K562 (cell line): ENCODE measurements at regions not wholly inside any gene's neighbourhood (a gene's known extent, or its start where the extent isn't known, plus 50 kb on each side); places are given as distances from the start of the nearest gene placed in this dataset.

Experiments used
- ATAC-seq: fragments of 200-7000 bp; cut with Tn5 transposase; 3 replicates; pipeline ENCODE4 v1.9.1; 2020; ENCODE audit warnings: moderate library complexity
- BruUV-seq: library from RNA; stranded (reverse); fragments of 400-500 nt; replicated peaks from 2 replicates; lab custom pipeline; 2021; lab: Mats Ljungman, UMichigan
- CTCF ChIA-PET: fragments of 300-600 bp; formaldehyde crosslinking; extraction: SDS; loops from one replicate; lab custom pipeline; 2021; ENCODE audit warnings: low intra/inter-chr PET ratio; lab: Yijun Ruan, JAX
- POLR2A ChIA-PET: fragments of 300-600, 350-650 bp; sonication (Branson Sonifier 250); formaldehyde crosslinking; extraction: SDS; loops from one replicate; lab custom pipeline; 2021; ENCODE audit warnings: antibody characterized with exemption, inconsistent platforms; lab: Yijun Ruan, JAX
- DNase-seq, 4 experiments: peaks; one replicate each; pipeline versions ENCODE4 v3.0.0 to v3.0.0-alpha.2; 2011 to 2018; ENCODE audit warnings: low spot score in 3 of 4, mixed read lengths in 3 of 4; ENCODE audit errors: extremely low read depth in 1 of 4
- FAIRE-seq: peaks from 2 replicates; lab custom pipeline; 2011; peaks lifted over from hg19 to GRCh38; lab: Jason Lieb, UNC
- H2AFZ ChIP-seq: 2 replicates; pipeline ENCODE4 v1.6.0; 2011; ENCODE audit warnings: low read depth, low read length, control low read depth, inconsistent platforms
- H3K27ac ChIP-seq: fragments of 200-600 bp; 3 replicates; pipeline ENCODE4 v1.8.0; 2011; ENCODE audit warnings: low read depth, mild to moderate bottlenecking, control low read depth, inconsistent platforms, low read length, moderate library complexity, mixed read lengths; ENCODE audit errors: extremely low read depth
- H3K27me3 ChIP-seq, 2 experiments: fragments of 300-600 bp in 1 of 2; 2 replicates in 1 of 2; 3 replicates in 1 of 2; pipeline versions ENCODE4 v1.6.0 to v1.8.0; 2011; ENCODE audit warnings: inconsistent platforms in 2 of 2, low read length in 2 of 2, mild to moderate bottlenecking in 1 of 2, mixed read lengths in 1 of 2, moderate library complexity in 1 of 2; ENCODE audit not compliant: control insufficient read depth in 2 of 2, insufficient read depth in 2 of 2
- H3K36me3 ChIP-seq: fragments of 300-600 bp; 3 replicates; pipeline ENCODE4 v1.8.0; 2011; ENCODE audit warnings: mild to moderate bottlenecking, low read length, inconsistent platforms; ENCODE audit not compliant: control insufficient read depth, insufficient read depth
- H3K4me1 ChIP-seq, 2 experiments: fragments of 200-600 bp in 1 of 2; replicated peaks in 1 of 2; 2 replicates in 1 of 2; 3 replicates in 1 of 2; pipeline versions ENCODE4 v1.5.1 to v1.8.0; 2011; ENCODE audit warnings: inconsistent platforms in 2 of 2, low read length in 2 of 2, mild to moderate bottlenecking in 1 of 2, mixed read lengths in 1 of 2, moderate library complexity in 1 of 2; ENCODE audit not compliant: control insufficient read depth in 2 of 2, insufficient read depth in 2 of 2
- H3K4me2 ChIP-seq: 2 replicates; pipeline ENCODE4 v1.6.1; 2011; ENCODE audit warnings: low read length, control low read depth, inconsistent platforms, mixed read lengths; ENCODE audit not compliant: insufficient read depth
- H3K4me3 ChIP-seq: fragments of 200-600 bp; sonication (generic), shearing (Covaris generic); 2 replicates; pipeline ENCODE4 v1.5.1; 2016; ENCODE audit warnings: control low read depth, inconsistent platforms
- H3K79me2 ChIP-seq: fragments of 200-600 bp; 3 replicates; pipeline ENCODE4 v1.8.0; 2011; ENCODE audit warnings: low read length, inconsistent platforms; ENCODE audit not compliant: control insufficient read depth, insufficient read depth
- H3K9ac ChIP-seq, 2 experiments: 2 replicates each; pipeline versions ENCODE4 v1.6.0 to v1.6.1; 2011; ENCODE audit warnings: low read depth in 2 of 2, low read length in 2 of 2, control low read depth in 1 of 2, inconsistent platforms in 1 of 2, mild to moderate bottlenecking in 1 of 2, mixed read lengths in 1 of 2; ENCODE audit not compliant: insufficient read depth in 1 of 2
- H3K9me1 ChIP-seq: one replicate; pipeline ENCODE4 v1.6.0; 2011; ENCODE audit warnings: inconsistent platforms, mild to moderate bottlenecking, low read length, moderate library complexity; ENCODE audit not compliant: control insufficient read depth, insufficient read depth
- H3K9me3 ChIP-seq: replicated peaks from 2 replicates; pipeline ENCODE4 v1.5.1; 2011; ENCODE audit warnings: low read depth, low read length, inconsistent platforms; ENCODE audit not compliant: control insufficient read depth, insufficient read depth
- H4K20me1 ChIP-seq: replicated peaks from 2 replicates; pipeline ENCODE4 v1.6.1; 2011; ENCODE audit warnings: low read length, inconsistent platforms, mixed read lengths; ENCODE audit not compliant: control insufficient read depth, insufficient read depth
- MXI1 ChIP-seq: IDR thresholded peaks from 2 replicates; pipeline ENCODE4 v1.6.1; 2011; ENCODE audit warnings: low read depth, mild to moderate bottlenecking, improper control_type of control experiment, low read length
- PRPF4 ChIP-seq: fragments of 200-400 bp; formaldehyde crosslinking; IDR thresholded peaks from one replicate; pipeline ENCODE4 v1.6.1; 2017; ENCODE audit warnings: low read length, low read depth, mild to moderate bottlenecking; ENCODE audit not compliant: insufficient read depth, poor library complexity, severe bottlenecking
- TCF7L2 ChIP-seq: fragments of 150-350 bp; IDR thresholded peaks from 2 replicates; pipeline ENCODE4 v1.6.1; 2016; ENCODE audit warnings: low read depth, mild to moderate bottlenecking, low read length, moderate library complexity
- U2AF1 ChIP-seq: fragments of 200-400 bp; formaldehyde crosslinking; optimal IDR thresholded peaks from 2 replicates; pipeline ENCODE3; 2017; ENCODE audit warnings: mild to moderate bottlenecking, low read depth, low read length, moderate library complexity
- ZNF12 ChIP-seq: sonication (generic); formaldehyde crosslinking; IDR thresholded peaks from 2 replicates; pipeline ENCODE4 v1.4.0; 2020; ENCODE audit warnings: mild to moderate bottlenecking, missing genetic modification reagents
- WGBS: fragments of 100-300 bp; shearing (Covaris generic); methylation state at CpG from one replicate; pipeline ENCODE4 v1.1.6; 2016; ENCODE audit warnings: low coverage, mixed read lengths; ENCODE audit not compliant: insufficient coverage; ENCODE audit errors: missing lambda C conversion rate; 5-methylcytosine and 5-hydroxymethylcytosine counted together
- in situ Hi-C: fragments of 300-500 bp; cut with MboI; formaldehyde crosslinking; loops from 4 replicates; pipeline ENCODE4 v1.15.0; 2018; ENCODE audit warnings: inconsistent platforms, mixed read lengths
- intact Hi-C: fragments of 100-400 bp; cut with micrococcal nuclease; formaldehyde crosslinking; loops from 2 replicates; pipeline ENCODE4 v1.14.2; 2022
- TF ChIP-seq, protein P1 (sequence below): fragments of 250-450 bp; sonication (Bioruptor Pico); IDR thresholded peaks from 2 replicates; pipeline ENCODE4 v1.8.0; 2021; ENCODE audit warnings: mild to moderate bottlenecking, moderate library complexity

DNA sequence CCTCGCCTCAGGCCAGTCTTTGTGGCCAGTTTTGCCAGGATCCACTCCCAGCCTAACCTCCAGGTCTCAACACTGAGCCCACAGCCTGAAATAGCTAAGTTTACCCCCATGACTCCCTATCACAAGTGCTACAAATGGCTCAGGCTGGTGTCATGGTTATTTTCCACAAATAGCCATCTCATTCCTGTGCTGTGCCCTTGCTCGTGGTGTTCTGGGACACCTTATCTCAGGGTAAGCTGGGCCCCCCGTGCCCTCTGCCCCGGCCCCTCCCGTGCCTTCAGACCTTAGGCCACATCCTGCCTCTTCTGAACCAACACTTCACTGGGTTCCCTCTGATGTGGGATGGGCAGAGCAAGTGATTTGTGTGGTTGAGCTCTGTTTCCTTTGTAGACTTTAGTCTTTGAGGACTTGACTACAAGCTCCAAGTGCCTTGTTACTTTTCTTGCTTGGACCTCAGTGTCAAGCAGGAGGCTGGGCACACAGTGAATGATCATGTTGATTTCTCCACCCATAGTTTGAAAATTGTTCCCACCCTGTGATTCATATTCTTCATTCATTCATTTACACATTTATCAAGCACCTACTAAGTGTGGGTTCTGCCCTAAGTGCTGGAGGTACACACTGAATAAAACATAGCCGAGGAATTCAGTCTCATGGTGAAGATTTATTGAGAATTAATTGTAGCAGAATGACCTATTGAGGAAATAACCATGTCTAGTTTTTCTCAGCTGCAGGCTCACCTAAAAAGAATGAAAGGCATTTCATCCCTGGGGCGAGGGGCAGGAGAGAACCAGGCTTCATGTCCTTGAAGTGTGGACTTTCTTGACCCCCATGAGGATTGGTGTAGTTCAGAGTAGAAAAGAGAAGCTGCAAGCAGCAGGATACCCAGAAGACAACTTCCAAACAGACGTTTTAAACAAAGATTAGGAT, 84.5 kb upstream of the CTNNA1 start:
- Histone ChIP-seq H4K20me1 (no peaks in the 10 kb centered on the region), H3K9me1 (no peaks in the 10 kb centered on the region)
- TF ChIP-seq U2AF1 (no peak), PRPF4 (no peak), MXI1 (no peak), ZNF12 (CRISPR knock-in tag) (no peak), TCF7L2 (no peak)
- TF ChIP-seq, protein P1, sequence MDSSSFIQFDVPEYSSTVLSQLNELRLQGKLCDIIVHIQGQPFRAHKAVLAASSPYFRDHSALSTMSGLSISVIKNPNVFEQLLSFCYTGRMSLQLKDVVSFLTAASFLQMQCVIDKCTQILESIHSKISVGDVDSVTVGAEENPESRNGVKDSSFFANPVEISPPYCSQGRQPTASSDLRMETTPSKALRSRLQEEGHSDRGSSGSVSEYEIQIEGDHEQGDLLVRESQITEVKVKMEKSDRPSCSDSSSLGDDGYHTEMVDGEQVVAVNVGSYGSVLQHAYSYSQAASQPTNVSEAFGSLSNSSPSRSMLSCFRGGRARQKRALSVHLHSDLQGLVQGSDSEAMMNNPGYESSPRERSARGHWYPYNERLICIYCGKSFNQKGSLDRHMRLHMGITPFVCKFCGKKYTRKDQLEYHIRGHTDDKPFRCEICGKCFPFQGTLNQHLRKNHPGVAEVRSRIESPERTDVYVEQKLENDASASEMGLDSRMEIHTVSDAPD (CRISPR knock-in tag): no peak
- TF ChIP-seq, all 486 proteins: peak for 0
- no peaks in the 10 kb centered on the region for H3K9me3 ChIP-seq
- peak overlapping the region in 1 of 2 experiments; percentile 40; a peak in 1 of 4 replicates for H3K9ac ChIP-seq
- WGBS: 2% methylated on average over 8 of the region's 8 CpGs
- BruUV-seq: no TSS peak
- intact Hi-C loops (no loop called here), in situ Hi-C loops (no loop called here)
- DNase-seq (no peak), ATAC-seq (no peak), FAIRE-seq (no peak)
- peaks cover 5 to 31% of the 10 kb centered on the region in 2 experiments; a peak in 4 of 5 replicates for H3K27me3 ChIP-seq
- H3K4me2 ChIP-seq: no peak overlapping the region
- H3K36me3 ChIP-seq: no peaks in the 10 kb centered on the region
- no peaks in the 10 kb centered on the region; a peak in 1 of 5 replicates for H3K4me1 ChIP-seq
- no peak overlapping the region for H3K27ac ChIP-seq
- ChIA-PET CTCF (no interaction called here), POLR2A (interaction anchor here (0.9 to 1.2 kb wide), 2 partner anchors 8 to 10 kb away, joined by 3 to 5 read pairs; no protein-coding TSS in a partner anchor)
- no peak overlapping the region for H3K4me3 ChIP-seq
- H2AFZ ChIP-seq: no peak overlapping the region
- H3K79me2 ChIP-seq: no peaks in the 10 kb centered on the region
